ENCODE measurements at regions not wholly inside any gene's neighbourhood (a gene's known extent, or its start where the extent isn't known, plus 50 kb on each side); places are given as distances from the start of the nearest gene placed in this dataset.
A peak's percentile ranks its signal among the peaks of the same experiment; 100 is the strongest.

DNA sequence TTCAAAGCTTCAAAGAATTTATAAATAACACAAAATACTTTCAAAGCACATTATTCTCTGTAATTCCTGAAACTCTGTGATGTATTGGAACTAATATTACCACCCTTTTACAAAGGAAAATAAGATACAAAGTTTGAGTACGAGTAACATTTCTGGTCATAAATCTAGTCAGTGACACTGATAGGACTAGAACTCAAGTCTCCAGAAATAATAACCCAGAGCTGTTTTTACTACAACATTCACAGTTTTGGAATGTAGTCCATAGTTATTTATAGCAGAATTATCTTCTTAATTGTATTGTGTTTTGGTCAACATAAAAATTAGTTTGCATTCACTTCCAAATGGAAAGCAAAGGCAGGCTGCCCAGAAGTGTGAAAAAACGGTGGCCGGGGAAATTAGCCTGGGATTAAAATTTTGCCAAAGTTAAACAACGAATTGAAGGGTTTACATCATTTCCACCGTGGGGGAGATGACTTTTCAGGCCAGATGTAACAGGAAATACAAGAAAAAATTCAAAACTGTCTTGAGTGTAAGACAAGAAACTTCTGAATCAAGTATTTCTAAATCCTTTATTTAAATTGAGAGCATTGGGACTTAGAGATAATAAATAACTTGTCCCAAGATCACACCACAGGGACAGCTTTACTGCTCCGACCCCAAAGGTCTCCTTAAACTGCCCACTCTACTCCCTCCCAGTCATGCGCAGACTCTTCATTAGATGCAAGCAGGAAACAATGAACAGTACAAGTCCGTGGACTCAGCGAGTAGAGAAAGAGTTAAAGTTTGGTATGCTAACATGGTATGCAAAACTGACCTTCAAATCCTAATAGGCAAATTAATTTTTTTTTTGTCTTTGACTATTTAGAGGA lies 74.3 kb upstream of the VGLL4 start:
- H3K4me1 ChIP-seq (ENCODE audit: control insufficient read depth in 1 of 2, insufficient read depth in 1 of 2, low read depth in 1 of 2, low read length in 1 of 2) = peaks cover 26 to 31% of the 10 kb centered on the region in 2 experiments
- TF ChIP-seq, protein P1, sequence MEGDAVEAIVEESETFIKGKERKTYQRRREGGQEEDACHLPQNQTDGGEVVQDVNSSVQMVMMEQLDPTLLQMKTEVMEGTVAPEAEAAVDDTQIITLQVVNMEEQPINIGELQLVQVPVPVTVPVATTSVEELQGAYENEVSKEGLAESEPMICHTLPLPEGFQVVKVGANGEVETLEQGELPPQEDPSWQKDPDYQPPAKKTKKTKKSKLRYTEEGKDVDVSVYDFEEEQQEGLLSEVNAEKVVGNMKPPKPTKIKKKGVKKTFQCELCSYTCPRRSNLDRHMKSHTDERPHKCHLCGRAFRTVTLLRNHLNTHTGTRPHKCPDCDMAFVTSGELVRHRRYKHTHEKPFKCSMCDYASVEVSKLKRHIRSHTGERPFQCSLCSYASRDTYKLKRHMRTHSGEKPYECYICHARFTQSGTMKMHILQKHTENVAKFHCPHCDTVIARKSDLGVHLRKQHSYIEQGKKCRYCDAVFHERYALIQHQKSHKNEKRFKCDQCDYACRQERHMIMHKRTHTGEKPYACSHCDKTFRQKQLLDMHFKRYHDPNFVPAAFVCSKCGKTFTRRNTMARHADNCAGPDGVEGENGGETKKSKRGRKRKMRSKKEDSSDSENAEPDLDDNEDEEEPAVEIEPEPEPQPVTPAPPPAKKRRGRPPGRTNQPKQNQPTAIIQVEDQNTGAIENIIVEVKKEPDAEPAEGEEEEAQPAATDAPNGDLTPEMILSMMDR (IDR thresholded peaks at IDR 0.05) = no peak
- no peaks in the 10 kb centered on the region for H3K36me3 ChIP-seq
- H3K4me3 ChIP-seq (ENCODE audit: low read depth in 1 of 2, low read length in 1 of 2) = peak overlapping the region; percentile 73 to 84
- no peak overlapping the region for H3K27ac ChIP-seq
- peaks cover 41% of the 10 kb centered on the region for H3K27me3 ChIP-seq
- no peaks in the 10 kb centered on the region for H3K9me3 ChIP-seq

GRCh38 chr3:11717301-11717700 lies 73.6 kb upstream of the VGLL4 start:
- TF ChIP-seq, protein P1 (IDR thresholded peaks at IDR 0.05) = no peak
- peaks cover 26 to 31% of the 10 kb centered on the region in 2 experiments for H3K4me1 ChIP-seq (ENCODE audit: control insufficient read depth in 1 of 2, insufficient read depth in 1 of 2, low read depth in 1 of 2, low read length in 1 of 2)
- H3K9me3 ChIP-seq = no peaks in the 10 kb centered on the region
- no peak overlapping the region for H3K4me3 ChIP-seq (ENCODE audit: low read depth in 1 of 2, low read length in 1 of 2)
- peaks cover 35% of the 10 kb centered on the region for H3K27me3 ChIP-seq
- no peaks in the 10 kb centered on the region for H3K36me3 ChIP-seq
- H3K27ac ChIP-seq = no peak overlapping the region

- no peaks in the 10 kb centered on the region for H3K36me3 ChIP-seq
- peaks cover 30% of the 10 kb centered on the region for H3K27me3 ChIP-seq
- no peak overlapping the region for H3K4me3 ChIP-seq (ENCODE audit: low read depth in 1 of 2, low read length in 1 of 2)
- TF ChIP-seq, protein P1 (IDR thresholded peaks at IDR 0.05) = no peak
- H3K4me1 ChIP-seq (ENCODE audit: control insufficient read depth in 1 of 2, insufficient read depth in 1 of 2, low read depth in 1 of 2, low read length in 1 of 2) = peaks cover 26 to 31% of the 10 kb centered on the region in 2 experiments
- H3K27ac ChIP-seq = no peak overlapping the region
- no peaks in the 10 kb centered on the region for H3K9me3 ChIP-seq
Observed at GRCh38 chr3:11716573-11717290, 73.0 kb upstream of the VGLL4 start.

DNA sequence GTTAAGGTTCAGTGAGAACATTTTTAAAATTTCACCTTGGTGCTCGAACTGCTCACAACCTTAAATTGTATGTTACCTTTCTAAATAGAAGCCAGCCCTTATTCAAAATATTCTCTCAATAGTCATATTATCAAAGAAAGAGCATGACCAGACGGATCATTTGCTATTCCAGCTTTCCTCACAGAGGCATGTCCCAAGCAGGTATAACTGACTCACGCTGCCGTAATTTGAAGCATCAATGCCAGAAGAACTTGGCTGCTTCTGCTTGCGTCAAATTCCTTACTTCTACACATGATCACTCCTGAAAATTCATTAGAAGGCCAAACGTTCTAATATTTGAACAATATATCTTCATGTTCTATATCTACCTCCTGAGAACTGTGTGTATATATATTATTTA lies 69.5 kb upstream of the VGLL4 start:
- Histone ChIP-seq H3K4me3 (ENCODE audit: low read depth in 1 of 2, low read length in 1 of 2) (no peak overlapping the region), H3K27ac (no peak overlapping the region), H3K4me1 (ENCODE audit: control insufficient read depth in 1 of 2, insufficient read depth in 1 of 2, low read depth in 1 of 2, low read length in 1 of 2) (peaks cover 7 to 11% of the 10 kb centered on the region in 2 experiments), H3K36me3 (no peaks in the 10 kb centered on the region), H3K9me3 (no peaks in the 10 kb centered on the region), H3K27me3 (no peaks in the 10 kb centered on the region)
- TF ChIP-seq, protein P1 (IDR thresholded peaks at IDR 0.05) = no peak

GRCh38 chr3:11712646-11713045 lies 68.9 kb upstream of the VGLL4 start:
- Histone ChIP-seq H3K27ac (no peak overlapping the region), H3K36me3 (no peaks in the 10 kb centered on the region), H3K4me3 (ENCODE audit: low read depth in 1 of 2, low read length in 1 of 2) (no peak overlapping the region), H3K27me3 (no peaks in the 10 kb centered on the region), H3K9me3 (no peaks in the 10 kb centered on the region), H3K4me1 (ENCODE audit: control insufficient read depth in 1 of 2, insufficient read depth in 1 of 2, low read depth in 1 of 2, low read length in 1 of 2) (peaks cover 2 to 9% of the 10 kb centered on the region in 2 experiments)
- TF ChIP-seq, protein P1 (IDR thresholded peaks at IDR 0.05) = no peak

All from neutrophil (primary cell).